PC-9 (cell line): ENCODE measurements at regions not wholly inside any gene's neighbourhood (a gene's known extent, or its start where the extent isn't known, plus 50 kb on each side); places are given as distances from the start of the nearest gene placed in this dataset.

Experiments
- BruUV-seq: library from RNA; stranded (reverse); fragments of 400-500 nt; replicated peaks from 2 replicates; lab custom pipeline; 2021; lab: Mats Ljungman, UMichigan
- CTCF ChIA-PET: fragments of 300-600 bp; sonication (Branson Sonifier 250); formaldehyde crosslinking; loops from one replicate; lab custom pipeline; 2022; ENCODE audit warnings: antibody characterized with exemption; lab: Charles Lee
- POLR2A ChIA-PET: fragments of 300-600 bp; sonication (Branson Sonifier 250); formaldehyde crosslinking; loops from one replicate; lab custom pipeline; 2022; ENCODE audit warnings: antibody characterized with exemption; ENCODE audit not compliant: unreplicated experiment; lab: Charles Lee
- DNase-seq, 2 experiments: peaks; one replicate each; pipeline versions ENCODE4 v3.0.0 to v3.0.0-alpha.2; 2015 to 2022; ENCODE audit warnings: mixed read lengths in 1 of 2
- H2AFZ ChIP-seq: fragments of 200-600 bp; sonication (generic); 2 replicates; pipeline ENCODE4 v1.8.1; 2017; ENCODE audit warnings: antibody characterized with exemption
- H3F3A ChIP-seq: fragments of 200-600 bp; sonication (generic); 2 replicates; pipeline ENCODE4 v1.8.1; 2017; ENCODE audit warnings: antibody characterized with exemption, mild to moderate bottlenecking, low read depth; ENCODE audit not compliant: insufficient read depth
- H3K27ac ChIP-seq: fragments of 200-600 bp; sonication (generic); 2 replicates; pipeline ENCODE4 v1.6.1; 2016; ENCODE audit warnings: mixed run types
- H3K27me3 ChIP-seq: fragments of 200-600 bp; sonication (generic); 2 replicates; pipeline ENCODE4 v1.6.1; 2016; ENCODE audit warnings: low read depth, mixed run types; ENCODE audit not compliant: insufficient read depth
- H3K36me3 ChIP-seq: fragments of 200-600 bp; sonication (generic); 2 replicates; pipeline ENCODE4 v1.6.1; 2016; ENCODE audit warnings: low read depth, mixed run types
- H3K4me1 ChIP-seq: fragments of 200-600 bp; sonication (generic); replicated peaks from 2 replicates; pipeline ENCODE4 v1.6.1; 2016; ENCODE audit warnings: mixed run types; ENCODE audit not compliant: insufficient read depth
- H3K4me2 ChIP-seq: fragments of 200-600 bp; sonication (generic); 2 replicates; pipeline ENCODE4 v1.6.1; 2017; ENCODE audit warnings: mixed run types
- H3K4me3 ChIP-seq: fragments of 200-600 bp; sonication (generic); 2 replicates; pipeline ENCODE4 v1.6.1; 2016; ENCODE audit warnings: mixed run types
- H3K79me2 ChIP-seq: fragments of 200-600 bp; sonication (generic); 2 replicates; pipeline ENCODE4 v1.6.1; 2017; ENCODE audit warnings: low read depth, mixed run types
- H3K9me2 ChIP-seq: fragments of 200-600 bp; sonication (generic); 2 replicates; pipeline ENCODE4 v1.8.1; 2017; ENCODE audit warnings: mild to moderate bottlenecking; ENCODE audit not compliant: insufficient read depth
- H3K9me3 ChIP-seq: fragments of 200-600 bp; sonication (generic); 2 replicates; pipeline ENCODE4 v1.8.1; 2016; ENCODE audit warnings: low read depth; ENCODE audit not compliant: insufficient read depth
- H4K20me1 ChIP-seq: fragments of 200-600 bp; sonication (generic); 2 replicates; pipeline ENCODE4 v1.8.1; 2017; ENCODE audit not compliant: insufficient read depth
- CTCF ChIP-seq: fragments of 200-600 bp; sonication (generic); conservative IDR thresholded peaks from 2 replicates; pipeline ENCODE4 v1.6.1; 2017; ENCODE audit warnings: mixed run types, antibody characterized with exemption, mild to moderate bottlenecking, moderate library complexity
- EZH2 ChIP-seq: fragments of 200-600 bp; sonication (generic); IDR thresholded peaks from 2 replicates; pipeline ENCODE4 v1.8.0; 2017; ENCODE audit warnings: antibody characterized with exemption, low read depth
- intact Hi-C: fragments of 100-400 bp; cut with micrococcal nuclease; formaldehyde crosslinking; loops from one replicate; pipeline ENCODE4 v1.10.0; 2022; ENCODE audit not compliant: unreplicated experiment

- ChIA-PET CTCF (no interaction called here), POLR2A (no interaction called here)
- no peaks in the 10 kb centered on the region for H3K9me2 ChIP-seq
- no peaks in the 10 kb centered on the region for H3K9me3 ChIP-seq
- intact Hi-C loops: no loop called here
- H3K27me3 ChIP-seq: no peaks in the 10 kb centered on the region
- BruUV-seq: no TSS peak
- no peak for TF ChIP-seq CTCF
- TF ChIP-seq EZH2: no peak
- no peaks in the 10 kb centered on the region for H3K79me2 ChIP-seq
- H3K4me3 ChIP-seq: no peak overlapping the region
- no peak overlapping the region for H3K27ac ChIP-seq
- H3K4me2 ChIP-seq: no peak overlapping the region
- H4K20me1 ChIP-seq: no peaks in the 10 kb centered on the region
- peaks cover 15% of the 10 kb centered on the region for H3F3A ChIP-seq
- no peaks in the 10 kb centered on the region for H3K36me3 ChIP-seq
- H2AFZ ChIP-seq: no peak overlapping the region
- peaks cover 34% of the 10 kb centered on the region for H3K4me1 ChIP-seq
- DNase-seq: no peak
Observed at GRCh38 chr5:133828722-133829121, 139.7 kb downstream of the C5orf15 start.

- H3K36me3 ChIP-seq: no peaks in the 10 kb centered on the region
- ChIA-PET CTCF (no interaction called here), POLR2A (no interaction called here)
- H3F3A ChIP-seq: peaks cover 11% of the 10 kb centered on the region; the same call in 1 of the 2 replicates
- BruUV-seq: no TSS peak
- no peaks in the 10 kb centered on the region for H3K27me3 ChIP-seq
- intact Hi-C loops: no loop called here
- no peak overlapping the region for H3K4me3 ChIP-seq
- no peaks in the 10 kb centered on the region for H3K79me2 ChIP-seq
- no peak overlapping the region for H3K27ac ChIP-seq
- no peaks in the 10 kb centered on the region for H3K9me2 ChIP-seq
- H3K4me1 ChIP-seq: peaks cover 31% of the 10 kb centered on the region
- no peak overlapping the region for H2AFZ ChIP-seq
- H3K4me2 ChIP-seq: no peak overlapping the region
- H3K9me3 ChIP-seq: no peaks in the 10 kb centered on the region
- TF ChIP-seq EZH2: no peak
- TF ChIP-seq CTCF: no peak
- no peak for DNase-seq
- H4K20me1 ChIP-seq: no peaks in the 10 kb centered on the region
Observed at GRCh38 chr5:133827830-133828229, 140.6 kb downstream of the C5orf15 start.

GRCh38 chr5:133827011-133827410 is 141.4 kb downstream of the C5orf15 start:
- no peaks in the 10 kb centered on the region for H3K27me3 ChIP-seq
- no peaks in the 10 kb centered on the region for H3K9me2 ChIP-seq
- H3K79me2 ChIP-seq: no peaks in the 10 kb centered on the region
- H4K20me1 ChIP-seq: no peaks in the 10 kb centered on the region
- H3K4me2 ChIP-seq: no peak overlapping the region
- H2AFZ ChIP-seq: no peak overlapping the region
- H3F3A ChIP-seq: peaks cover 7% of the 10 kb centered on the region; the same call in 1 of the 2 replicates
- H3K27ac ChIP-seq: no peak overlapping the region
- no peak for TF ChIP-seq EZH2
- TF ChIP-seq CTCF: no peak
- H3K9me3 ChIP-seq: no peaks in the 10 kb centered on the region
- ChIA-PET POLR2A (no interaction called here), CTCF (no interaction called here)
- H3K36me3 ChIP-seq: no peaks in the 10 kb centered on the region
- H3K4me3 ChIP-seq: no peak overlapping the region
- intact Hi-C loops: no loop called here
- no TSS peak for BruUV-seq
- peaks cover 23% of the 10 kb centered on the region for H3K4me1 ChIP-seq
- DNase-seq: peak in 1 of 2 experiments; percentile 43
